H1 (cell line): ENCODE measurements at regions not wholly inside any gene's neighbourhood (a gene's known extent, or its start where the extent isn't known, plus 50 kb on each side); places are given as distances from the start of the nearest gene placed in this dataset.

Source experiments
- CTCF ChIA-PET: fragments of 300-600 bp; sonication (Branson Sonifier 250); formaldehyde crosslinking; loops from one replicate; lab custom pipeline; 2021; ENCODE audit not compliant: partially characterized antibody; lab: Charles Lee
- POLR2A ChIA-PET: fragments of 300-600 bp; sonication (Branson Sonifier 250); formaldehyde crosslinking; loops from one replicate; lab custom pipeline; 2021; ENCODE audit warnings: inconsistent platforms; ENCODE audit not compliant: partially characterized antibody; lab: Charles Lee
- DNase-seq, 2 experiments: peaks; one replicate each; pipeline versions ENCODE4 v3.0.0 to v3.0.0-alpha.2; 2010 to 2022; ENCODE audit warnings: low spot score in 2 of 2, low read depth in 1 of 2, mixed read lengths in 1 of 2
- FAIRE-seq: peaks from 2 replicates; lab custom pipeline; 2011; peaks lifted over from hg19 to GRCh38; lab: Jason Lieb, UNC
- H2AFZ ChIP-seq: 2 replicates; pipeline ENCODE4 v1.8.1; 2012; ENCODE audit warnings: low read length, inconsistent platforms
- H2AK5ac ChIP-seq: 2 replicates; pipeline ENCODE4 v1.6.1; 2013; ENCODE audit warnings: low read depth, low read length
- H2BK120ac ChIP-seq: replicated peaks from 2 replicates; pipeline ENCODE3; 2013; ENCODE audit warnings: low read depth, low read length, inconsistent platforms
- H2BK12ac ChIP-seq: 2 replicates; pipeline ENCODE4 v1.6.1; 2013; ENCODE audit warnings: low read depth, low read length
- H2BK15ac ChIP-seq: 2 replicates; pipeline ENCODE4 v1.6.1; 2013; ENCODE audit warnings: low read length
- H2BK20ac ChIP-seq: 2 replicates; pipeline ENCODE4 v1.6.1; 2013; ENCODE audit warnings: low read length
- H2BK5ac ChIP-seq: 2 replicates; pipeline ENCODE4 v1.6.1; 2013; ENCODE audit warnings: low read depth, low read length
- H3K14ac ChIP-seq: 2 replicates; pipeline ENCODE4 v1.6.1; 2013; ENCODE audit warnings: inconsistent platforms; ENCODE audit not compliant: insufficient read length
- H3K18ac ChIP-seq: 2 replicates; pipeline ENCODE4 v1.6.1; 2013; ENCODE audit warnings: low read length; ENCODE audit errors: extremely low read depth
- H3K23ac ChIP-seq: 2 replicates; pipeline ENCODE4 v1.6.1; 2013; ENCODE audit warnings: inconsistent platforms; ENCODE audit not compliant: insufficient read length
- H3K23me2 ChIP-seq: 2 replicates; pipeline ENCODE4 v1.6.1; 2013; ENCODE audit warnings: low read depth, low read length
- H3K27ac ChIP-seq: 2 replicates; pipeline ENCODE4 v1.6.1; 2011; ENCODE audit warnings: low read depth, low read length, inconsistent platforms
- H3K27me3 ChIP-seq, 4 experiments: replicated peaks in 1 of 4; 1 replicate in 1 of 4; 2 replicates in 3 of 4; pipeline versions ENCODE4 v1.6.1 to v1.8.1; 2011 to 2013; ENCODE audit warnings: low read length in 3 of 4, mild to moderate bottlenecking in 3 of 4, inconsistent platforms in 2 of 4, mixed read lengths in 2 of 4, moderate library complexity in 1 of 4; ENCODE audit not compliant: control insufficient read depth in 3 of 4, insufficient read depth in 3 of 4; ENCODE audit errors: extremely low read depth in 1 of 4
- H3K36me3 ChIP-seq, 4 experiments: 2 replicates each; pipeline versions ENCODE4 v1.6.1 to v1.8.1; 2011 to 2013; ENCODE audit warnings: mild to moderate bottlenecking in 4 of 4, low read length in 3 of 4, moderate library complexity in 2 of 4, control low read depth in 1 of 4, inconsistent platforms in 1 of 4; ENCODE audit not compliant: insufficient read depth in 4 of 4, control insufficient read depth in 2 of 4
- H3K4ac ChIP-seq: replicated peaks from 2 replicates; pipeline ENCODE3; 2013; ENCODE audit warnings: low read length, low read depth, mixed read lengths, inconsistent platforms; ENCODE audit not compliant: insufficient read length
- H3K4me1 ChIP-seq, 4 experiments: replicated peaks in 1 of 4; 1 replicate in 1 of 4; 2 replicates in 3 of 4; pipeline versions ENCODE4 v1.6.1 to v1.8.1; 2011 to 2013; ENCODE audit warnings: low read length in 3 of 4, inconsistent platforms in 2 of 4, mixed read lengths in 1 of 4; ENCODE audit not compliant: insufficient read depth in 4 of 4, control insufficient read depth in 3 of 4
- H3K4me2 ChIP-seq, 2 experiments: 2 replicates each; pipeline versions ENCODE4 v1.6.1 to v1.8.1; 2011 to 2013; ENCODE audit warnings: low read depth in 2 of 2, low read length in 2 of 2, control low read depth in 1 of 2, inconsistent platforms in 1 of 2, mild to moderate bottlenecking in 1 of 2; ENCODE audit not compliant: insufficient read depth in 1 of 2
- H3K4me3 ChIP-seq, 4 experiments: fragments of 200-600, 300-600 bp in 1 of 4; sonication (generic), shearing (Covaris generic), sonication (Bioruptor Twin) in 1 of 4; 2 replicates each; pipeline versions ENCODE4 v1.5.1 to v1.8.1; 2011 to 2016; ENCODE audit warnings: low read length in 4 of 4, low read depth in 3 of 4, control low read depth in 2 of 4, inconsistent platforms in 2 of 4, mild to moderate bottlenecking in 2 of 4, mixed read lengths in 1 of 4, moderate library complexity in 1 of 4; ENCODE audit not compliant: insufficient read depth in 2 of 4; ENCODE audit errors: extremely low read depth in 1 of 4
- H3K56ac ChIP-seq: replicated peaks from 2 replicates; pipeline ENCODE3; 2013; ENCODE audit warnings: low read depth, mild to moderate bottlenecking, mixed read lengths, low read length, inconsistent platforms; ENCODE audit not compliant: insufficient read length
- H3K79me1 ChIP-seq: 2 replicates; pipeline ENCODE4 v1.6.1; 2013; ENCODE audit warnings: low read depth, low read length, control low read depth
- H3K79me2 ChIP-seq, 2 experiments: 2 replicates each; pipeline versions ENCODE4 v1.6.1 to v1.8.1; 2012 to 2013; ENCODE audit warnings: low read length in 2 of 2, mild to moderate bottlenecking in 2 of 2, inconsistent platforms in 1 of 2; ENCODE audit not compliant: insufficient read depth in 2 of 2, control insufficient read depth in 1 of 2
- H3K9ac ChIP-seq, 4 experiments: replicated peaks in 1 of 4; 1 replicate in 1 of 4; 2 replicates in 3 of 4; pipeline versions ENCODE4 v1.6.1 to v1.8.1; 2011 to 2013; ENCODE audit warnings: low read depth in 3 of 4, low read length in 3 of 4, control low read depth in 2 of 4, mild to moderate bottlenecking in 2 of 4, moderate library complexity in 2 of 4, inconsistent platforms in 1 of 4; ENCODE audit errors: extremely low read depth in 1 of 4
- H3K9me3 ChIP-seq, 2 experiments: 2 replicates each; pipeline versions ENCODE4 v1.6.1 to v1.8.1; 2012 to 2013; ENCODE audit warnings: mild to moderate bottlenecking in 2 of 2, moderate library complexity in 2 of 2, control low read depth in 1 of 2, inconsistent platforms in 1 of 2, low read depth in 1 of 2, low read length in 1 of 2, mixed read lengths in 1 of 2; ENCODE audit not compliant: insufficient read depth in 2 of 2
- H4K20me1 ChIP-seq, 2 experiments: replicated peaks in 1 of 2; 2 replicates each; pipeline versions ENCODE3 to v1.8.1; 2011 to 2013; ENCODE audit warnings: inconsistent platforms in 2 of 2, low read length in 2 of 2, mild to moderate bottlenecking in 1 of 2; ENCODE audit not compliant: insufficient read depth in 2 of 2, control insufficient read depth in 1 of 2
- H4K5ac ChIP-seq: 2 replicates; pipeline ENCODE4 v1.6.1; 2013; ENCODE audit warnings: low read length, low read depth, mixed read lengths, inconsistent platforms; ENCODE audit not compliant: insufficient read length
- H4K8ac ChIP-seq: 2 replicates; pipeline ENCODE4 v1.8.0; 2013; ENCODE audit warnings: mild to moderate bottlenecking, moderate library complexity, low read length, inconsistent platforms; ENCODE audit not compliant: insufficient read depth; ENCODE audit errors: extremely low read depth
- H4K91ac ChIP-seq: replicated peaks from 2 replicates; pipeline ENCODE3; 2013; ENCODE audit warnings: low read length, mixed read lengths, inconsistent platforms; ENCODE audit not compliant: insufficient read length
- CREB1 ChIP-seq: IDR thresholded peaks from 2 replicates; pipeline ENCODE4 v1.6.1; 2012; ENCODE audit warnings: inconsistent platforms
- CTCF ChIP-seq, 3 experiments: IDR thresholded peaks; 1 replicate in 2 of 3; 2 replicates in 1 of 3; pipeline versions ENCODE4 v1.5.1 to v1.6.1; 2011; ENCODE audit warnings: low read length in 3 of 3, mild to moderate bottlenecking in 3 of 3, inconsistent platforms in 2 of 3, low read depth in 1 of 3, moderate library complexity in 1 of 3; ENCODE audit not compliant: insufficient read depth in 1 of 3; ENCODE audit errors: control extremely low read depth in 1 of 3
- EZH2 ChIP-seq: fragments of 200-600 bp; sonication (generic); IDR thresholded peaks from 2 replicates; pipeline ENCODE4 v1.7.1; 2012; ENCODE audit warnings: low read depth, mild to moderate bottlenecking, moderate library complexity, low read length, inconsistent platforms; ENCODE audit not compliant: severe bottlenecking
- KDM1A ChIP-seq: fragments of 200-600, 300-600 bp; sonication (generic); IDR thresholded peaks from 2 replicates; pipeline ENCODE4 v1.7.1; 2016; ENCODE audit warnings: mild to moderate bottlenecking, low read length, borderline replicate concordance
- RFX5 ChIP-seq: IDR thresholded peaks from 2 replicates; pipeline ENCODE4 v1.6.1; 2011; ENCODE audit warnings: low read depth, low read length, improper control_type of control experiment, borderline replicate concordance
- SAP30 ChIP-seq: fragments of 300-600 bp; sonication (generic); IDR thresholded peaks from 2 replicates; pipeline ENCODE4 v1.7.1; 2012; ENCODE audit warnings: low read length, moderate library complexity, mild to moderate bottlenecking, inconsistent platforms; ENCODE audit not compliant: insufficient read depth, insufficient replicate concordance
- WGBS, 2 experiments: shearing (Covaris generic) in 1 of 2; methylation state at CpG; one replicate each; pipeline versions ENCODE4 v1.1.6 to v1.1.7; 2013 to 2015; ENCODE audit warnings: low lambda C conversion rate in 2 of 2, mixed read lengths in 2 of 2, inconsistent platforms in 1 of 2, low coverage in 1 of 2, missing lambda C conversion rate in 1 of 2; ENCODE audit not compliant: insufficient replicate concordance in 2 of 2, insufficient coverage in 1 of 2, insufficient read length in 1 of 2; ENCODE audit errors: extremely low coverage in 1 of 2, missing lambda C conversion rate in 1 of 2; 5-methylcytosine and 5-hydroxymethylcytosine counted together

GRCh38 chr18:64972545-64972944 is 778.3 kb upstream of the CDH7 start:
- Histone ChIP-seq H2AK5ac (no peak overlapping the region), H4K91ac (no peak overlapping the region), H4K20me1 (no peaks in the 10 kb centered on the region), H3K27me3 (no peaks in the 10 kb centered on the region), H3K18ac (no peak overlapping the region), H3K4me1 (no peaks in the 10 kb centered on the region), H3K79me1 (no peaks in the 10 kb centered on the region), H3K4me3 (no peak overlapping the region), H3K56ac (no peak overlapping the region), H3K36me3 (no peaks in the 10 kb centered on the region), H2BK20ac (no peak overlapping the region), H3K4ac (no peak overlapping the region), H2BK15ac (no peak overlapping the region), H3K9me3 (no peaks in the 10 kb centered on the region), H3K27ac (no peak overlapping the region), H2BK120ac (no peak overlapping the region), H2BK5ac (no peak overlapping the region), H3K14ac (no peak overlapping the region), H3K79me2 (no peaks in the 10 kb centered on the region), H3K9ac (no peak overlapping the region), H4K5ac (no peak overlapping the region), H3K23me2 (no peaks in the 10 kb centered on the region), H2AFZ (no peak overlapping the region), H2BK12ac (no peak overlapping the region), H3K23ac (no peak overlapping the region), H3K4me2 (no peak overlapping the region), H4K8ac (no peak overlapping the region)
- DNase-seq (no peak), FAIRE-seq (no peak)
- ChIA-PET POLR2A (no interaction called here), CTCF (interaction anchor here (1.5 kb wide), 1 partner anchor 875 kb away, joined by 3 read pairs; no protein-coding TSS in a partner anchor)
- TF ChIP-seq CTCF (IDR thresholded peaks at IDR 0.05; ENCODE audit: control extremely low read depth in 1 of 3, insufficient read depth in 1 of 3, low read depth in 1 of 3, low read length in 3 of 3) = peak in 1 of 3 experiments; percentile 2; a peak in 1 of 4 replicates
- no peak for TF ChIP-seq CREB1
- TF ChIP-seq SAP30 = no peak
- TF ChIP-seq EZH2 = no peak
- no peak for TF ChIP-seq RFX5
- no peak for TF ChIP-seq KDM1A
- 91% methylated on average over 2 of the region's 2 CpGs; no CpG with 5 or more reads in 1 of the 2 experiments for WGBS, 2 experiments
